ENCODE measurements at regions not wholly inside any gene's neighbourhood (a gene's known extent, or its start where the extent isn't known, plus 50 kb on each side); places are given as distances from the start of the nearest gene placed in this dataset.

DNA sequence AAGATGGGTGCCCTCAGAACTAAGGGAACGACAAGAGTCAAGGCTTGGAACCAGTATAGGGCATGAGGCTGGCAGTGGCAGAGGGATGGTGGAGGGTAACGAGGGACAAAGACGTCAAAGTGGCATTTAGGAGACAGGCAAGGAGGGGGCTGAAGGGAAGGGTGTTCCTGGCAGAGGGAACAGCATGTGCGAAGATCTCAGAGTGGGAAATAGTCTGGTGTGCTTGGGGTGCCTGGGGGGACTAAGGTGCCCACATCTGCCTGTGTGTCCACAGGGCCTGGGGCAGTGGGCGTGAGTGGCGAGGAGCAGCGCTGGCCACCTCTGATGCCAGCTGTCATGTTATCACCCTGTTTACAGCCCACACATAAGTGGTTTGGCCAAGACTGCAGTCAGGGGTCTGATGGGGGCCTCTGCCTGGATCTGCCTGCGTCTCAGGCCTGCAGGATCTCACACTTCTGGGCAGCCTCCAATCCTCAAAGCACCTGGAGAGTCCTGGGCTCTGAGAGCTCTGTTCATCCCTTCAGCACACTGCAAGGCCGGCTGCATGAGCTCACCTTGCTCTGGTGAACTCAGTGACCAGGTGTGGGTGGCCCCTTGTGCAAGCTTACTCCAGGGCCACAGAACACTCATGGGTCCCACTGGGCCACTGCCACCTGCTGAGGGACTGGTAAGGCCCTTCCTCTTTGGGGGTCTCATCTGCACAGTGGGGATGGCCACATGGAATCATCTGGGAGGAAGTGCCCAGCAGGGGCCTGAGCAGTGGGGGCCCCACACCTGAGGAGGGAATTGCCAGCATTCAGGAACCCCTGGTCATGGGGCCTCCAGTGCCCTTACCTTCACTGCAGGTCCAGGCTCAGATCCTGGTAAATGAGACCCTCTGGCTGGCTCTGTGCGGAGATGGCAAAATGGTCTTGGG lies 89.7 kb upstream of the SHISAL1 start:
- DNase-seq, result no peak

DNA sequence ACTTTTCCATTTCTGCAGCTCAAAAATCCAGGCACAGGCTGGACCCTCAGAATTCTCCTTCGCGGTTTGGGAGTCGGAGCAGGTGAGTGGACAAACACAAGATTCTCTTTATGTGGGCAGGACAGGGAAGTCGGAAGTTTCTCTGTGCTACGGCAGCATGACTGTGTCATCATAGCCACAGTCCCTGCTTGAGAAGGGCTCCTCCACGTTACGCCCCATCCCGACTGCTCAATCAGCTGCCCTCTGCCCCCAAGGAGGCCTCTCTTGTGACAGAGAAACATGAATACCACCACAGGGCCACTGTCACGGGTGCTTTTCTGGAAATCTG lies 89.0 kb upstream of the SHISAL1 start:
- DNase-seq, result no peak

DNA sequence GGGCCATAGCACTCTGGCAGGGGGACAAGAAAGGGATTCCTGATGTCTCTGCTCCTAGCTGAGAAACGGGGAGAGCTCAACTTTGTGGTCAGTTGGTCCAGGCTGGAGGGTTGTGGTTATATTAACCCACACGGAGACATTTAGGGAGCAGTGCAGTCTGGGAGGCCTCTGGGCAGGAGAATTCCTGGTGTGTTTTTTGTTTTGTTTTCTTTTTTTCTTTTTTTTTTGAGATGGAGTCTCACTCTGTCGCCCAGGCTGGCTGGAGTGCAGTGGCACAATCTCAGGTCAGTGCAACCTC lies 88.0 kb upstream of the SHISAL1 start:
- no peak for DNase-seq

DNA sequence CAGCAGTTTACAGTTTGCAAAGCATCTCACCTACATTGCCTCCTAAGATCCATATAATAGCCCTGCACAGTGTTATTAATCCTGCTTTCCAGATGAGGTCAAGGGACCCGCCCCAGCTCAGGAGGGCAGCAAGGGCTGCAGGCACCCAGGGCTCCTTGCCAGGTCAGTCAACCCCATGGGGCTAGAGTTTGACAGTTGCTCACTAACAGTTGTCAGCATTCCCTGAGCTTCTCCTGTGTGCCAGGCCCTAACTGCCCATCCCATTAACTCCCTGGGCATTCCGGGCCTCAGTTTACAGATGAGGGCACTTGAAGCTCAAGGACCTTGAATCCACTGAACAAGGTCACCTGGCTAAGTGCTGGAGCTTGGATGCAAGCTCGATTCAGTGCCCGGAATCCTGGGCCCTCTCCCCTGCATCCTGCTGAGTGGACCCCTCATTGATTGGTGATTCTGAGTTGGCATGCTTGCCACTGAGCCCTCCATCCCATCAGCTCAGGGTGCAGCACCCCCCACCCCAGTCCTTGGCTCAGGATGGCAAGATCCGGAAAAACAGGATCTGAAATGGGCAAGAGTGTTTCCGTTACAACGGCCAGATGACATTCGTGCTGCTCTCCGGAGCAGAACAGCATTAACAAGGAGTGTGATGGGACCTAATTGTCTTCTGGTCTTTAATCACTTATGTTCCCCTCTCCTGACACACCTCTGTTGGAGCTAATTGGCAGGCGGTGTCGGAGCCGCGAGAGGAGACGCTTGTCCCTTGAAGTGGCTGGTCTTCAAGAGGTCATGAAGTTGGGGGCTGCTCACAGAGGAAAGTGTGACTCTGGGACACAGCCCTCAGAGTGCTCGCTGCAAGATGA lies 87.4 kb upstream of the SHISAL1 start:
- no peak for DNase-seq

DNA sequence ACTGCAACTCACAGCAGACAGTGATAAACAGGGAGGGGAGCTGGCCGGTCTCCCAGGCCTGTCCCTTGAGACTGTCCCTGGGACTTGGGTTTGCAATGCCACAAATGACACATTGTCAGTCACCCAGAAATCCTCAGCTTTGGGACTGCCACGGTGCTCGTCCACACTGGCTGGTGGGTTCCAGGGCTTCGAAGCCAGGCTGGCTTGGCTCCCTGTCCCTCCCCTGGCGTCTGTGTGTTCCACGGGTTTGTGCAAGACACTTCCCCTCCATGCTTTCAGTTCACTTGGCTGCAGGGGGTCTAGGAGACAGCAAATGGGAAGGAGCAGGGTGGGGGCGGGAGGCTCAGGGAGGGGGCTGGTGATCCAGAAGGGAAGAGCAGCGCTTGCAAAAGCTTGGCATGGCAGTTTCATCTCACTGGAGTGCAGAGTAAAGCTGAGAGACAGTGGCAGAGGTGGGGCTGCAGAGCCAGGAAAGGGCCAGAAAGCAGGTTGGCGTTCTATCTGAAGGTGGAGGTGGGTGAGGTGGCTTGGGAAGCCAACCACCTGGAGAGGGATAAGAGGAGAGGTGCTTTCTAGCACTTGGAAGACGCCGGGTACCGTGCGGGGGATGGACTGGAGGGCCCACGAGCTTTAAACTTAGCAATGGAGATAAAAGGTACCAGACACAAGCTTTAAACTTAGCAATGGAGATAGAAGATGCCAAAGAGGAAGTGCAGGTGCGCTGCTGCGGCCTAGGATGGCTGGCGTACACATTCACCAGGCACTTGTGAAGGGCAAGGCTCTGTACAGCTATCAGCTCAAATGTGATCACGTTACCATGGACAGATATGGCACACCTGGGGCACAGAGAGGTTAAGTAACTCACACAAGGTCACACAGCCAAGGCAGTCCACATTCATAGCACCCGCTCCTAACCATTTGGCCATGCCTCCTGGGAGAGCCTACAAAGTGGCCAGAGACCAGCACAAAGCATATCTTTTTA lies 86.4 kb upstream of the SHISAL1 start:
- no peak for DNase-seq

DNA sequence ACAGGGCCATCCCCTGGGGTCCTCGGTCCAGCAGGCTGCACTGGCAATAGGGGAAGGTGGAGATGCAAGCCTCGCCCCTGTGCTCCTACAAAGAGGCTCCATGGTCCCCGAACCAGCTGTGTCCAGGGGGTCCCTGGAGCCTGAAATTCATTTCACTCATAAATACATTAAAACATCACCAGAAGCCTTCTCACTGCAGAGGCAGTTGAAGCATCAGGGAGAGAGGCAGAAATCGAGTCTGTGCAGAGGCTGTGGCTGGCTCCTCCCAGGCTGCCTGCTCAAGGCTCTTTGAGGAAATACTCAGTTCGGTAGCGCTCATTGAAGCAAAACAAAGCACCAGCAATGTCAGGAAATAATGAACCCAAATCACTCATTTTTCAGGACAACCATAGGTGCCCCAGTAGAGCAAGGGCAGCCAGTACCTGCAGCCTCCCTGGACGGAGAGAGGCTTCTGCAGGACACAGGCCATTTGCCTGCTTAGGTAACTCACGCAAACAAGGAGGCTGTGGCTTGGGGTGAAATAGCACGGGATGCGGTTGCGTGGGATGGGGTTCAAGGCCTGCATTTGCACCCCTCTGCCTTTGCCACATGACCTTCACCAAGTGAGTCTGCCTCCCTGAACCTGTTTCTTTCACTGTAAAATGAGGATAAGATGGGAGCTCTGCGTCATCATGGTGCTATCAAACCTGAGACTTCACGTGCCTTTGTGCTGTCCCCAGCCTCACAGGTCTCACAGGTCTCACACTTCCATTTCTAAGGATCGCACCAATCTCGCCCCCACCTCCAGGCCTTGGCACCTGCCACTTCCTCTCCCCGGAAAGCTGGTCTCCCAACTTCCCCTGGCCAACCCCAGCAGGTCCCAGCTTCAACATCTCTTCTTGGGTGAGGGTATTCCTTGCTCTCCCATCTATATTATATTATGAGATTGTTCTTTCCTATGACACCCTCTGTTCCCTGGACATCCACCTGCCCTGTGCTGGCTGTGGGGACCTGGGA lies 84.3 kb upstream of the SHISAL1 start:
- DNase-seq, result no peak

- DNase-seq, result no peak
Measured at GRCh38 chr22:44396021-44396726, 83.4 kb upstream of the SHISAL1 start.

DNA sequence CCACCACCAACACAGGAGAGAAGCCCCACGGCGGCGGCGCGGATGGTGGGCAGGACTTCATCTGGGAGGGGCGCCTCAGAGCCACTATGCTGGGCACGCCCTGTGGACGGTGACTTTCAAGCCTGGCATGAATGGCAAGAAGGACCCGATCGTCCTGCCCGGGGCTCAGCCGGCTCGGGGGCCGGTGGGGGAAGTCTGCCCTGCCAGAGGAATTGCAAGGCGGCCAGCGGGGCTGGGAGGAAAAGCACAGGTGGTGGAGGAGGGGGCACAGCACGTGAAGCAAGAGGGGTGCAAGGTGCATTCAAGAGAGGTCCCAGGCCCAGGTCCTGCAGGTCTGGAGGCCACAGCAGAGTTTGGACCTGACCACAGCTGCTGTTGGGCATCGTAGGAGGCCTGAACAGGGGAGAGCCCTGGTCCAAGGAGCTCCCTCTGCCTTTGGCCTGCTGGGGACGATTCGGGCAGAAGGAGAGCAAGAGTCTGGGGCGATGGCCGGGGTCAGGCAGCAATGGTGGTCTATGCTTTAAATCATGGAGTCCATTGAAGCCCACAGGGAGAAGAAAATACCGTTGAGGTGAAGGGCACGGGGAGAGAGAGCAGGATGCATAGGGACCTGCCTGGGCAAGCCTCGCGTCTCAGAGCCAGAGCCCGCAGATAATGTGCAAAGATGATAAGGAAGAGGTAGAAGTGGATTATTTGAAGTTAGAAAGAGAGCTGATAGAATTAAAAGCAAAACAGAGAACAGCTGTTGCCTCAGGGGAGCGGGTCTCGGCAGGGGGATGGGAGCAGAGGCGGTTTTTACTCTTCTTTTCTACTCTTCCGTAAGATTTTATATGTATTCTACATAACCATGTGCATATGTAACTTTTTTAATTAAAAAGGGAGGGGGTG lies 82.6 kb upstream of the SHISAL1 start:
- DNase-seq, result no peak

- DNase-seq, result no peak
Measured at GRCh38 chr22:44394246-44395117, 81.7 kb upstream of the SHISAL1 start.

DNA sequence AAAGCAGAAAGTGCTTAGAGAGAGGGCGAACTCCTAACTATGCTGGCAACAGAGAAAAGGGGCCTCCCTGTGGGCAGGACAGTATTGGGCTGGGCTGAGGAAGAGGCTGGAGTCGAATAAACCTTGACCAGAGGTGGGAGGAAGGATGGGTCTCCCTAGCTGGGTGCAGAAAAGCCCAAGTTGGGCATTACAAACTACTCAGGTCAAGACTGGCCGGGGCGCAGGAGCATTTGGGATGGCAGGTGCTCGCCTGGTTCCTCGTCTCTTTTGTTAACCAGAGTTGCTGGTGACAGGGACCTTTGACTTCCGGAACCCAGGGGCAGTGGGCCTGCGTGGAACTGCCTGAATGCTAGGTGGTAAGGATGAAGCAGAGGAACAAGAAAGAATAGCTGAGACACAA lies 80.3 kb upstream of the SHISAL1 start:
- no peak for DNase-seq

- no peak for DNase-seq
Measured at GRCh38 chr22:44392446-44392921, 79.7 kb upstream of the SHISAL1 start.

- no peak for DNase-seq
Measured at GRCh38 chr22:44391481-44392445, 79.0 kb upstream of the SHISAL1 start.

DNA sequence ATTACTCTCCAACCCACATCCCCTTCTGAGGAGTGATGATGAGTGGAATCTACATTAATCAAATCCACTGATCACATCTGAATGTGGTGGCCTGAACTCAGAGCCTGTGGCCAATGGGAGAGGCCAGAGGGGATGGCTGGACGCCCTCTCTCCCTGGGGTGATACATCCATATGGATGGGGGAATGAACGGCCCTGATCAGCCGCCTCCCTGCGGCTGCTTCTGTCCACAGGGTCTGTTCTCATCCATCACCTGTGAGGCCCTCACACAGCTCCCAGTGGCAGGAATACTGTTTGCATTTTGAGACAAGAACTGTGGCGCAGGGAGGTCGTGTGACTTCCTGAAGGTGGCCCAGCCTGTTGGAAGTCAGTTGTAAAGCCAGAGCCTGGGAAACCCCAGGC lies 78.3 kb upstream of the SHISAL1 start:
- DNase-seq, result no peak

DNA sequence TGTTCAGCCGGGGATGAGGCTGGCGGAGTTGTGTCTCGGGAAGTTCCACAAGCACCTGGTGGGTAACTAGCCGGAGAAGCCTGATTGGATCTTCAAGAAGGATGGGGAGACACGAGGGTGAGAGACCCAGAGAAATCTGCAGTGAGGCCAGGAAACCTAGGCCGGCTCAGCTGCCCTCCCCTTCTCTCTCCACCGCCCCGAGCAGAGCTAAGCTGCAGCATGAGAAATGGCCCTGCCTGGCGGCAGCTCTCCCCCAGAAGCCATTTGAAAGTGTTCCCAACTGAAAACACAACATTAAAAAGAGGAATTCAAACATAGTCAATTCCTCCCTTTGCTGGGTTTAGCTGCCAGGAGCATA lies 77.8 kb upstream of the SHISAL1 start:
- DNase-seq, result no peak

- DNase-seq, result no peak
Measured at GRCh38 chr22:44389926-44390612, 77.3 kb upstream of the SHISAL1 start.

DNA sequence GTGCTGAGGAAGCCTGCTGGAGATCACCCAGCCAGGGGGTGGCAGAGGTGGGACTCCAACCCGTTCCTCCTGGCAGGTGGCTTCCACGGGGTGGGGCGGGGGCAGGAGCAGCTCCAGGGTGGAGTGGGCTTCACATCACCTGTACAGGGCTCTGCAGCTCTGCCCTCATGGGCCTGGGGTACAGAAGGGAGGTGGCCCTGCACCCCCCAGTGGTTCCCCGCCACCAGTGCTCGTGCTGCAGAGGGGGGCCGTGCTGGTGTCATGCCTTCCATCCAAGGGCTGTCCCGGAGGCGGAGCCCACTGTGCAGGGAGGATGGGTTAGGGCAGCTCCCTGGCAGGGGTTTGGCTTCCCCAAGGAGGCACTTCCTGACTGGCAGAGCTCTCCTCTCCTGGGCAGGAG lies 76.4 kb upstream of the SHISAL1 start:
- DNase-seq, result no peak

DNA sequence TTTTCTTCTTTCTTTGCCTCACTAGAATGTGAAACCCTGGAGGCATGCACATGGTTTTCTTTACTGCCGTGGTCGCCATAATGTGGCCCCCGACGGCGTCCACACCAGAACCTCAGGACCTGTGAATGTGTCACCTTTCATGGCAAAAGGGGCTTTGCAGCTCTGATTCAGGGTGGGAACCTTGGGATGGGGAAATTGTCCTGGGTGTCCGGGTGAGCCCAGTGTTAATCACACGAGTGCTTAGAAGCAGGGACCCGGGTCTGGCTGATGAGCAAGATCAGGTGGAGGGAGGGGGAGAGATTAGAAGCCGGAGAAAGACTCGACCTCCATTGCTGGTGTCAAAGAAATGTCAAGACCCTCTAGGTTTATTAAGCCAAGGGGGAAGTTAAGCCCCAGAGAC lies 74.7 kb upstream of the SHISAL1 start:
- no peak for DNase-seq

Data from SW 1271 (cell line).